ENCODE measurements at regions not wholly inside any gene's neighbourhood (a gene's known extent, or its start where the extent isn't known, plus 50 kb on each side); places are given as distances from the start of the nearest gene placed in this dataset.

- TF ChIP-seq ZBTB33 (IDR thresholded peaks at IDR 0.05; ENCODE audit: borderline replicate concordance, low read depth) (no peak), EP300 (IDR thresholded peaks at IDR 0.05; ENCODE audit: borderline replicate concordance in 1 of 2, low read depth in 1 of 2, low read length in 1 of 2) (no peak), PBX3 (IDR thresholded peaks at IDR 0.05) (no peak), NFIC (IDR thresholded peaks at IDR 0.05; ENCODE audit: borderline replicate concordance) (no peak), TAF1 (IDR thresholded peaks at IDR 0.05; ENCODE audit: borderline replicate concordance, low read depth, low read length) (no peak), YY1 (IDR thresholded peaks at IDR 0.05; ENCODE audit: low read depth) (no peak), JUND (IDR thresholded peaks at IDR 0.05) (no peak), CTCF (IDR thresholded peaks at IDR 0.05) (no peak)
- WGBS (ENCODE audit: low lambda C conversion rate), result 44% methylated on average over 23 of the region's 31 CpGs
- no peak overlapping the region for H3K9ac ChIP-seq
- H3K27me3 ChIP-seq (ENCODE audit: insufficient read depth), result no peaks in the 10 kb centered on the region
- H3K36me3 ChIP-seq (replicated peaks in 1 of 2; ENCODE audit: control insufficient read depth in 1 of 2, insufficient read depth in 2 of 2, low read length in 1 of 2), result no peaks in the 10 kb centered on the region
- no peaks in the 10 kb centered on the region for H3K79me2 ChIP-seq (ENCODE audit: insufficient read depth)
- no peak overlapping the region for H2AFZ ChIP-seq (ENCODE audit: low read depth)
- H3K27ac ChIP-seq (ENCODE audit: low read depth in 2 of 2, low read length in 1 of 2), result no peak overlapping the region
- H3K4me2 ChIP-seq, result no peak overlapping the region
- no peaks in the 10 kb centered on the region for H4K20me1 ChIP-seq (ENCODE audit: insufficient read depth)
- H3K4me1 ChIP-seq (ENCODE audit: control insufficient read depth in 1 of 2, insufficient read depth in 2 of 2, low read depth in 1 of 2, low read length in 1 of 2), result no peaks in the 10 kb centered on the region; a peak in 1 of 4 replicates
- H3K9me2 ChIP-seq, result no peaks in the 10 kb centered on the region
- H3K9me3 ChIP-seq, result no peaks in the 10 kb centered on the region
- ChIA-PET CTCF (no interaction called here), POLR2A (no interaction called here)
- no peak for DNase-seq
- H3F3A ChIP-seq (replicated peaks; ENCODE audit: insufficient read depth), result no peaks in the 10 kb centered on the region
- no peak overlapping the region for H3K4me3 ChIP-seq (ENCODE audit: low read depth in 2 of 2, low read length in 1 of 2)
These were observed 124.3 kb downstream of the DLL1 start for GRCh38 chr6:170166511-170167122.

- Histone ChIP-seq H3K9me2 (no peaks in the 10 kb centered on the region), H3K79me2 (ENCODE audit: insufficient read depth) (no peaks in the 10 kb centered on the region), H3K27ac (ENCODE audit: low read depth in 2 of 2, low read length in 1 of 2) (no peak overlapping the region), H3K4me3 (ENCODE audit: low read depth in 2 of 2, low read length in 1 of 2) (no peak overlapping the region), H4K20me1 (ENCODE audit: insufficient read depth) (no peaks in the 10 kb centered on the region), H3K9me3 (no peaks in the 10 kb centered on the region), H3K9ac (no peak overlapping the region), H3K27me3 (ENCODE audit: insufficient read depth) (no peaks in the 10 kb centered on the region), H3F3A (replicated peaks; ENCODE audit: insufficient read depth) (no peaks in the 10 kb centered on the region), H2AFZ (ENCODE audit: low read depth) (no peak overlapping the region), H3K36me3 (replicated peaks in 1 of 2; ENCODE audit: control insufficient read depth in 1 of 2, insufficient read depth in 2 of 2, low read length in 1 of 2) (no peaks in the 10 kb centered on the region), H3K4me1 (ENCODE audit: control insufficient read depth in 1 of 2, insufficient read depth in 2 of 2, low read depth in 1 of 2, low read length in 1 of 2) (no peaks in the 10 kb centered on the region; a peak in 1 of 4 replicates), H3K4me2 (no peak overlapping the region)
- 73% methylated on average over 21 of the region's 22 CpGs for WGBS (ENCODE audit: low lambda C conversion rate)
- POLR2A ChIA-PET, result no interaction called here
- CTCF ChIA-PET, result interaction anchor here (1.4 kb wide), 1 partner anchor 9 kb away, joined by 3 read pairs; no protein-coding TSS in a partner anchor
- DNase-seq, result no peak
- no peak for TF ChIP-seq FOSL2 (IDR thresholded peaks at IDR 0.05; ENCODE audit: borderline replicate concordance, low read depth)
- TF ChIP-seq RCOR1 (IDR thresholded peaks at IDR 0.05; ENCODE audit: low read length), result no peak
- no peak for TF ChIP-seq YY1 (IDR thresholded peaks at IDR 0.05; ENCODE audit: low read depth)
- TF ChIP-seq RAD21 (IDR thresholded peaks at IDR 0.05; ENCODE audit: low read length), result no peak
- no peak for TF ChIP-seq FOXM1 (IDR thresholded peaks at IDR 0.05; ENCODE audit: low read depth)
- no peak for TF ChIP-seq RXRA (IDR thresholded peaks at IDR 0.05; ENCODE audit: borderline replicate concordance, low read depth)
- no peak for TF ChIP-seq CHD2 (IDR thresholded peaks at IDR 0.05; ENCODE audit: low read length, partially characterized antibody)
- TF ChIP-seq TAF1 (IDR thresholded peaks at IDR 0.05; ENCODE audit: borderline replicate concordance, low read depth, low read length), result no peak
- no peak for TF ChIP-seq GABPA (IDR thresholded peaks at IDR 0.05; ENCODE audit: low read depth)
- TF ChIP-seq RFX5 (IDR thresholded peaks at IDR 0.05; ENCODE audit: low read length), result no peak
- no peak for TF ChIP-seq PBX3 (IDR thresholded peaks at IDR 0.05)
- no peak for TF ChIP-seq GATA2 (CRISPR knock-in tag; IDR thresholded peaks at IDR 0.05)
- TF ChIP-seq ZBTB33 (IDR thresholded peaks at IDR 0.05; ENCODE audit: borderline replicate concordance, low read depth), result no peak
These were observed 125.3 kb downstream of the DLL1 start for GRCh38 chr6:170165471-170166117.

Data from SK-N-SH (cell line).